ENCODE measurements at regions not wholly inside any gene's neighbourhood (a gene's known extent, or its start where the extent isn't known, plus 50 kb on each side); places are given as distances from the start of the nearest gene placed in this dataset.

DNA sequence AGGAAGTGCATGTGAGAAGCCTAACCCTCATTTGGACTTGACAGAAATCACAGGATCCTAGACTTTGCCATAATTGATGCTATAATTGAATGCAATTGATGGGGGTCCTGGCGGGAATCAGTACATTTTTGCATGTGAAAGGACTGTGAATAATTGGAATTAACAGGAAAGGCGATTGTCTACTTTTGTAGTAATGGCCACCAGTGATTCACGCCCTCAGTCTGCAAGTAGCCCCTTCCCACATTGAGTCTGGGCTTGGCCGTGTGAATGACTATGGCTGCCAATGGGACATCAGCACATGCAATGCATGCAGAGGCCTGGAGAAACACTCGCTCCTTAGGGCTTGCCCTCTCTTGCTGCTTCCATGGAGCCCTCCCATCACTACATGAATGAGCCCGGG is 107.8 kb upstream of the OSMR start:
- POLR2A ChIA-PET = no interaction called here
- Histone ChIP-seq H3K36me3 (ENCODE audit: control insufficient read depth in 2 of 2, insufficient read depth in 1 of 2, low read length in 2 of 2) (no peaks in the 10 kb centered on the region), H3K4me1 (ENCODE audit: control insufficient read depth, insufficient read depth, low read length) (no peaks in the 10 kb centered on the region), H3K27ac (ENCODE audit: extremely low read depth, low read depth, low read length) (no peak overlapping the region), H3K4me3 (ENCODE audit: low read depth, low read length) (no peak overlapping the region), H3K9me3 (ENCODE audit: control insufficient read depth, insufficient read depth, low read depth, low read length) (no peaks in the 10 kb centered on the region)
- TF ChIP-seq HOXC10 (CRISPR knock-in tag; IDR thresholded peaks at IDR 0.05) = no peak
- TF ChIP-seq ZIC2 (tag by site-specific recombination; IDR thresholded peaks at IDR 0.05) = no peak
- TF ChIP-seq GLIS2 (tag by site-specific recombination; IDR thresholded peaks at IDR 0.05) = no peak
- CTCF ChIA-PET = no interaction called here

DNA sequence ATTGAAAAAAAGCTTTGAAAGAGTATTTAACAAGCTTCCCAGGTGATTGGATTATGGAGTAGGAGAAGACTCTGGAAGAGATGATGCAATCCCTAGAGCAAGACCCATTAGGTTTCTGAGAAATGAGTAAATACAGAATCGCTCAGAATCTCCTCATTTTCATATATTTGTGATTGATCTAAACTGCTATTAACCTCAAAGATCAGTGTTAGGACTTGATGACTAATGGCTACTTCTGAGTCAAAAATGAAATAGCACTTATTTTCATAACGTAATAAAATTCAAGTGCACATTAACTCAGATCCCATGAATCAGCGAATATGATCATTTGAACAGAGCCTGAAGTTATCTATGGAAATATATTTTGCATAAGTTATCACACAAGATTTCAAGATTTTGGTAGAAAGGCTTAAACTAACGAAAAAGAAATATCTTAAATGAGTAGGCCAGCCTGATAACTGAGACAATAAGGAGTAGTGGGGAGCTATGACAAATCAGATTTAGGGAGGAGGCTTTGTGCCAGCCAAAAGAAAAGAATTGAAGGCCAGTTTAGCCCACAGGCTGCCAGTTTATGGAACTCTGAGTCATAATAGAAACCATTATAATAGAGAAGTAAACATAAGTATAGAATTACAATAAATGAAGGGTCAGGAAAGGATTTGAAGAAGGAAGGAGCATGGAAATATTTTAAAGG is 106.7 kb upstream of the OSMR start:
- TF ChIP-seq ZNF629 (tag by site-specific recombination; IDR thresholded peaks at IDR 0.05) (0 out of 2 replicates have a peak, but pooled peaks have one; percentile 14), SETDB1 (IDR thresholded peaks at IDR 0.05; ENCODE audit: insufficient read length, low read length) (peak; percentile 28), MZF1 (tag by site-specific recombination; IDR thresholded peaks at IDR 0.05; ENCODE audit: borderline replicate concordance) (peak; percentile 27; the same call in 1 of the 2 replicates), HOXA7 (CRISPR knock-in tag; IDR thresholded peaks at IDR 0.05; ENCODE audit: borderline replicate concordance) (no peak), TCF7L2 (IDR thresholded peaks at IDR 0.05; ENCODE audit: borderline replicate concordance, low read depth, low read length) (no peak), ZNF16 (tag by site-specific recombination; IDR thresholded peaks at IDR 0.05; ENCODE audit: low read depth) (0 out of 2 replicates have a peak, but pooled peaks have one; percentile 37), KLF8 (tag by site-specific recombination; IDR thresholded peaks at IDR 0.05) (0 out of 2 replicates have a peak, but pooled peaks have one; percentile 31), TRIM28 (IDR thresholded peaks at IDR 0.05; ENCODE audit: borderline replicate concordance, low read length) (no peak), ZNF610 (tag by site-specific recombination; IDR thresholded peaks at IDR 0.05; ENCODE audit: borderline replicate concordance) (peak; percentile 88; the same call in 1 of the 2 replicates), ZNF280D (tag by site-specific recombination; IDR thresholded peaks at IDR 0.05) (no peak), GFI1B (tag by site-specific recombination; IDR thresholded peaks at IDR 0.05) (no peak), ZIC2 (tag by site-specific recombination; IDR thresholded peaks at IDR 0.05) (no peak), SP7 (tag by site-specific recombination; IDR thresholded peaks at IDR 0.05) (peak; percentile 73; the same call in 1 of the 2 replicates), ZNF76 (tag by site-specific recombination; IDR thresholded peaks at IDR 0.05; ENCODE audit: borderline replicate concordance, low read depth) (no peak)
- H3K4me1 ChIP-seq (ENCODE audit: control insufficient read depth, insufficient read depth, low read length) = no peaks in the 10 kb centered on the region
- H3K36me3 ChIP-seq (ENCODE audit: control insufficient read depth in 2 of 2, insufficient read depth in 1 of 2, low read length in 2 of 2) = no peaks in the 10 kb centered on the region
- no peaks in the 10 kb centered on the region for H3K9me3 ChIP-seq (ENCODE audit: control insufficient read depth, insufficient read depth, low read depth, low read length)
- H3K27ac ChIP-seq (ENCODE audit: extremely low read depth, low read depth, low read length) = no peak overlapping the region
- ChIA-PET CTCF (interaction anchor here (0.6 to 1.1 kb wide), 4 partner anchors 11 to 360 kb away, joined by 3 to 6 read pairs (median 3); no protein-coding TSS in a partner anchor), POLR2A (no interaction called here)
- H3K4me3 ChIP-seq (ENCODE audit: low read depth, low read length) = no peak overlapping the region

DNA sequence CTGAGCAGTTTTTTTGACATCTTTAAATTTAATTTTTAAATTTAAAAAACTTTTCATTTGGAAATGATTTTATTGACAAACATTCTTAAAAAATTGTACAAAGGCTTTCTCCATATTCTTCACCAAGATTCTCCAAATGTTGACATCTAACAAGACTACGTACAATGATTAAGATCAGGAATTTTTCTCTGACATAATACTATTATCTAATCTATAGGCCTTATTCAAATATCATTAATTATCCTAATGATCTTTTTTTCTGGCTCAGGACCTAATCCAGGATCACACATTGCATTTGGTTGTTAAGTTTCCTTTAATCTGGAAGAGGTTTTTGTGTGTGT is 106.1 kb upstream of the OSMR start:
- Histone ChIP-seq H3K36me3 (ENCODE audit: control insufficient read depth in 2 of 2, insufficient read depth in 1 of 2, low read length in 2 of 2) (no peaks in the 10 kb centered on the region), H3K4me1 (ENCODE audit: control insufficient read depth, insufficient read depth, low read length) (no peaks in the 10 kb centered on the region), H3K27ac (ENCODE audit: extremely low read depth, low read depth, low read length) (no peak overlapping the region), H3K9me3 (ENCODE audit: control insufficient read depth, insufficient read depth, low read depth, low read length) (no peaks in the 10 kb centered on the region), H3K4me3 (ENCODE audit: low read depth, low read length) (no peak overlapping the region)
- POLR2A ChIA-PET = no interaction called here
- CTCF ChIA-PET = interaction anchor here (1.0 to 1.1 kb wide), 3 partner anchors 10 to 298 kb away, joined by 3 to 6 read pairs (median 3); no protein-coding TSS in a partner anchor
- TF ChIP-seq KLF8 (tag by site-specific recombination; IDR thresholded peaks at IDR 0.05) = 0 out of 2 replicates have a peak, but pooled peaks have one; percentile 1
- no peak for TF ChIP-seq ZBTB7A (tag by site-specific recombination; IDR thresholded peaks at IDR 0.05; ENCODE audit: low read depth)
- TF ChIP-seq ZNF274 (IDR thresholded peaks at IDR 0.05; ENCODE audit: low read length) = no peak
- no peak for TF ChIP-seq ZNF274 (tag by site-specific recombination; IDR thresholded peaks at IDR 0.05; ENCODE audit: borderline replicate concordance)
- no peak for TF ChIP-seq ZBTB26 (tag by site-specific recombination; optimal IDR thresholded peaks at IDR 0.05)
